B cell (primary cell): ENCODE measurements at regions not wholly inside any gene's neighbourhood (a gene's known extent, or its start where the extent isn't known, plus 50 kb on each side); places are given as distances from the start of the nearest gene placed in this dataset.

Source experiments
- CTCF ChIP-seq: fragments of 200-600 bp; IDR thresholded peaks from one replicate; pipeline ENCODE4 v1.8.0; 2022; ENCODE audit warnings: antibody characterized with exemption, mild to moderate bottlenecking
- EZH2 ChIP-seq: IDR thresholded peaks from 2 replicates; pipeline ENCODE4 v1.6.1; 2012; ENCODE audit warnings: borderline replicate concordance, low read depth, mild to moderate bottlenecking, moderate library complexity, low read length; ENCODE audit not compliant: insufficient read depth, poor library complexity, severe bottlenecking

GRCh38 chr13:91136806-91137205 is 210.7 kb upstream of the MIR17HG start:
- TF ChIP-seq CTCF (no peak), EZH2 (no peak)
